ENCODE measurements at regions not wholly inside any gene's neighbourhood (a gene's known extent, or its start where the extent isn't known, plus 50 kb on each side); places are given as distances from the start of the nearest gene placed in this dataset.

DNA sequence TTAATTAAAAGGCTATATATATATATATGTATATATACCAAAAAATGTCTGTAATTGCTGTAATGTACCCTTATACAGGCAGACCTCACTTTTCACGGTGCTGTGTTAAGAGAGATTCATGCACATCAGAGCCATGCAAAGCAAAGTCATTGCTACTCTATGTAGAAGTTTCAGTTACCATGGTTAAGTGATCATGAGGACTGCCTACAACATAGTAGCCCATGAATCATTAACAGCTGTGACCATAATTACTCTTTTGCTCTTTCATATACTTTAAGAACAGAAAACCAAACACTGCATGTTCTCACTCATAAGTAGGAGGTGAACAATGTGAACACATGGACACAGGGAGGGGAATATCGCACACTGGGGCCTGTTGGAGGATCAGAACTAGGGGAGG is 225.3 kb upstream of the EPHA3 start:
- TF ChIP-seq, protein P1, sequence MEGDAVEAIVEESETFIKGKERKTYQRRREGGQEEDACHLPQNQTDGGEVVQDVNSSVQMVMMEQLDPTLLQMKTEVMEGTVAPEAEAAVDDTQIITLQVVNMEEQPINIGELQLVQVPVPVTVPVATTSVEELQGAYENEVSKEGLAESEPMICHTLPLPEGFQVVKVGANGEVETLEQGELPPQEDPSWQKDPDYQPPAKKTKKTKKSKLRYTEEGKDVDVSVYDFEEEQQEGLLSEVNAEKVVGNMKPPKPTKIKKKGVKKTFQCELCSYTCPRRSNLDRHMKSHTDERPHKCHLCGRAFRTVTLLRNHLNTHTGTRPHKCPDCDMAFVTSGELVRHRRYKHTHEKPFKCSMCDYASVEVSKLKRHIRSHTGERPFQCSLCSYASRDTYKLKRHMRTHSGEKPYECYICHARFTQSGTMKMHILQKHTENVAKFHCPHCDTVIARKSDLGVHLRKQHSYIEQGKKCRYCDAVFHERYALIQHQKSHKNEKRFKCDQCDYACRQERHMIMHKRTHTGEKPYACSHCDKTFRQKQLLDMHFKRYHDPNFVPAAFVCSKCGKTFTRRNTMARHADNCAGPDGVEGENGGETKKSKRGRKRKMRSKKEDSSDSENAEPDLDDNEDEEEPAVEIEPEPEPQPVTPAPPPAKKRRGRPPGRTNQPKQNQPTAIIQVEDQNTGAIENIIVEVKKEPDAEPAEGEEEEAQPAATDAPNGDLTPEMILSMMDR (IDR thresholded peaks at IDR 0.05), result no peak
- TF ChIP-seq POLR2AphosphoS5 (IDR thresholded peaks at IDR 0.05) (no peak), POLR2A (IDR thresholded peaks at IDR 0.05) (no peak)

Measured in breast epithelium (tissue), 3 donors.